Fibroblast of villous mesenchyme (primary cell): ENCODE measurements at regions not wholly inside any gene's neighbourhood (a gene's known extent, or its start where the extent isn't known, plus 50 kb on each side); places are given as distances from the start of the nearest gene placed in this dataset.

Experiments
- DNase-seq: peaks from one replicate; pipeline ENCODE4 v3.0.0-alpha.2; 2010; ENCODE audit warnings: low read depth
- H3K4me3 ChIP-seq: 2 replicates; pipeline ENCODE4 v1.5.1; 2011; ENCODE audit warnings: low read depth, mild to moderate bottlenecking, low read length
- CTCF ChIP-seq: IDR thresholded peaks from 2 replicates; pipeline ENCODE4 v1.5.1; 2012; ENCODE audit warnings: low read depth, mild to moderate bottlenecking, low read length; ENCODE audit not compliant: insufficient read depth

GRCh38 chr3:13266005-13266404, 154.1 kb downstream of the NUP210 start:
- no peak for DNase-seq
- no peak for TF ChIP-seq CTCF
- no peak overlapping the region for H3K4me3 ChIP-seq

GRCh38 chr3:13265507-13265906, 154.6 kb downstream of the NUP210 start:
- H3K4me3 ChIP-seq: no peak overlapping the region
- TF ChIP-seq CTCF: no peak
- no peak for DNase-seq

GRCh38 chr3:13265016-13265415, 155.1 kb downstream of the NUP210 start:
- no peak for DNase-seq
- TF ChIP-seq CTCF: no peak
- H3K4me3 ChIP-seq: no peak overlapping the region

GRCh38 chr3:13264468-13264795, 155.7 kb downstream of the NUP210 start:
- no peak for TF ChIP-seq CTCF
- no peak overlapping the region for H3K4me3 ChIP-seq
- no peak for DNase-seq

- DNase-seq: no peak
- TF ChIP-seq CTCF: no peak
- H3K4me3 ChIP-seq: no peak overlapping the region
Measured at GRCh38 chr3:13263770-13264467, 156.2 kb downstream of the NUP210 start.

- H3K4me3 ChIP-seq: no peak overlapping the region
- TF ChIP-seq CTCF: no peak
- peak; percentile 4 for DNase-seq
Measured at GRCh38 chr3:13262493-13263211, 157.5 kb downstream of the NUP210 start.
